ENCODE measurements at regions not wholly inside any gene's neighbourhood (a gene's known extent, or its start where the extent isn't known, plus 50 kb on each side); places are given as distances from the start of the nearest gene placed in this dataset.
"Not testable (repeated sequence)": the region's sequence is repeated elsewhere in the genome, so short reads cannot be mapped to it uniquely, and the experiment has no call there.

GRCh38 chr12:66751432-66752113 lies 72.7 kb upstream of the GRIP1 start:
- no peak overlapping the region for H3K4me3 Mint-ChIP-seq
- H3K27ac Mint-ChIP-seq = no peak overlapping the region
- H3K36me3 Mint-ChIP-seq = no peaks in the 10 kb centered on the region
- no peaks in the 10 kb centered on the region for H3K9me3 Mint-ChIP-seq
- H3K27me3 Mint-ChIP-seq (ENCODE audit: low read depth in 3 of 3) = peaks cover 0 to 11% (median 5%) of the 10 kb centered on the region in 3 donors
- DNase-seq = no peak
- peaks cover 6 to 10% of the 10 kb centered on the region in 2 donors for H3K4me1 Mint-ChIP-seq

DNA sequence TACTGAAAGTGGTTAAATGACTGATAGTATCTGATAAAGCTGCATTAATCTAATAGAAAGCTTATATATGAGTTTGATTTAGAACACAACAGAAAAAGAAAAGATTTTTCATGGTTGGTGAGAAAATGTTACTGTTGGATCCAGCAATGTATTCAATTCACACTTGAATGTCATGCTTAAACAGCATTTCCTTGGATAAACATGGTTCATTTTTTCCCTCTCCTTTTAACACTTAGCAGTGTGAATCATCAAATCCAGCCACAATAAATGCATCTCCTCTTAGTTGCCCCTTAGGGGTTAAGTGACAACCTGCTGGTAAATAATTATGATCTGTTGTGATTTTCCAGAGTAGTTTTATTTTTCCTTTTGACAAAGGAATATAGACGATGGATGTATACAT lies 74.9 kb upstream of the GRIP1 start:
- Mint-ChIP-seq H3K27me3 (ENCODE audit: low read depth in 3 of 3) (peaks cover 0 to 8% (median 3%) of the 10 kb centered on the region in 3 donors), H3K9me3 (no peaks in the 10 kb centered on the region), H3K36me3 (no peaks in the 10 kb centered on the region), H3K27ac (no peak overlapping the region), H3K4me1 (peaks cover 9 to 18% of the 10 kb centered on the region in 2 donors), H3K4me3 (no peak overlapping the region)
- no peak for DNase-seq

DNA sequence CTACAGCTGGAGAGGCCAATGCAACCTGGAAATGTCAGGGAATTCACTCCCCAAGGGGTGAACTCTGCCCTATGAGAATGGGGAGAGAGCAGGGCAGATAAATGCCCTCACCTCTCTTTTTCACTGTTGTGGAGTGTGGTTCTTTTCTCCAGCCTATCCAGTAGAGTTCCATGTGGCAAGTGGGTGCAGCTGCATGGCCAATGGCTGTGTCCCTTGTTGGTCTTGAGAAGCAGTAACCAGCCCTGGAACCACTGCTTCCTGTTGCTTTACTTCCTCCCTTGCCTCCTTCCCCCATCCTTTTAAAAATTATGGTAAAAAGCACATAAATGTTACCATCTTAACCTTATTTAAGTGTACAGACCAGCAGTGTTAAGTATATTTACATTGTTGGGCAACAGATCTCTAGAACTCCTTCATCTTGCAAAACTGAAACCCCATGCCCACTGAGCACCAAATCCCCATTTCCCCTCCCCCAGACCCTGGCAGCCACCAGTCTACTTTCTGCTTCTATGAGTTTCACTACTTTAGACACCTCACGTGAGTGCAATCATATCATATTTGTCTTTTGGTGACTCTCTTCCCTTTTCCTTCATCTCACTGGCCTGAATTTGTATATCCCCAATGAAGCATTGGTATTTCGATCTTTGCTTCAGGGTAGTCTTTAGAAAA lies 77.0 kb upstream of the GRIP1 start:
- Mint-ChIP-seq H3K27me3 (ENCODE audit: low read depth in 3 of 3) (peaks cover 3 to 6% (median 4%) of the 10 kb centered on the region in 3 donors), H3K4me1 (peaks cover 9 to 18% of the 10 kb centered on the region in 2 donors), H3K36me3 (peaks cover 0 to 4% (median 0%) of the 10 kb centered on the region in 3 donors), H3K27ac (no peak overlapping the region), H3K9me3 (no peaks in the 10 kb centered on the region), H3K4me3 (no peak overlapping the region)
- DNase-seq = no peak

DNA sequence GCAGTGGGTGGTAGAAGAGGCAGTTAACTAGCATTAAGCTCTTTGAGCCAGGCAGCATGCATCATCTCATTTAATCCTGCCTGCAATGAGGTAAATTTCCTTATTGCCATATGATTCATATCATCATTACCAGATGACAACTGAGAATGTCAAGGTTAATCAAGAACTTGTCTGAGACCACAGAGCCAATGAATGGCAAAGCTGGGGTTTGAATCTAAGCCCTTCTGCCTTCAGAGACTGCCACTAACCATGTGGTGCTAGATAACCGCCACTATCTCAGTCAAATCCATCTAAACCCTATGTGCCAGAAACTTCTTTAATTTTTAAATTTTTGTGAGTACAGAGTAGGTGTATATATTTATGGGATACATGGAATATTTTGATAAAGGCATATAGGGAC lies 77.8 kb upstream of the GRIP1 start:
- H3K27me3 Mint-ChIP-seq (ENCODE audit: low read depth in 3 of 3) = peaks cover 2 to 12% (median 4%) of the 10 kb centered on the region in 3 donors
- peaks cover 0 to 9% (median 0%) of the 10 kb centered on the region in 3 donors for H3K36me3 Mint-ChIP-seq
- no peak overlapping the region for H3K4me3 Mint-ChIP-seq
- no peak overlapping the region for H3K27ac Mint-ChIP-seq
- no peaks in the 10 kb centered on the region for H3K9me3 Mint-ChIP-seq
- H3K4me1 Mint-ChIP-seq = peaks cover 9 to 18% of the 10 kb centered on the region in 2 donors
- DNase-seq = no peak

- H3K4me1 Mint-ChIP-seq = peaks cover 12 to 27% of the 10 kb centered on the region in 2 donors
- not testable (repeated sequence) for H3K36me3 Mint-ChIP-seq; H3K9me3 Mint-ChIP-seq; DNase-seq; H3K27me3 Mint-ChIP-seq (ENCODE audit: low read depth in 3 of 3); H3K27ac Mint-ChIP-seq; H3K4me3 Mint-ChIP-seq
Measured at GRCh38 chr12:66760122-66760521, 81.2 kb upstream of the GRIP1 start.

DNA sequence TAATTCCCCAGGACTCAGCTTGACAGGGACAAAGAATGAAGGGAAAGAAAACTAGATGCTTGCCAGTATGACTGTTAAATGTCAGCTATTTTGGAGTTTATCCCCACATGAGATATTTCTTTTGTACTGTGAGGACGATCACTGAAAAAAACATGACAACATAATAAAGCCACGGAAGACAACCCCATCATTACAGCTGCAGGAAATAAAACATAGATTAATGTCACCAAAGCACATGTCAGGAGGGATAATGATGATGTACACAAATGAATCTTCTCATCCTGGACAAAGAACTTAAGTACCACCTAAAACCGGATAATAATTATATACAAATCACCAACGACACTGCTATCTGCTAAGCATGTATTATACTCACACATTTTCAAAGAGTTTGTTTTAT lies 84.6 kb upstream of the GRIP1 start:
- Mint-ChIP-seq H3K4me3 (no peak overlapping the region), H3K4me1 (peaks cover 28 to 39% of the 10 kb centered on the region in 2 donors), H3K9me3 (no peaks in the 10 kb centered on the region), H3K27ac (no peak overlapping the region), H3K36me3 (peaks cover 0 to 9% (median 0%) of the 10 kb centered on the region in 3 donors), H3K27me3 (ENCODE audit: low read depth in 3 of 3) (peaks cover 0 to 11% (median 10%) of the 10 kb centered on the region in 3 donors)
- DNase-seq = no peak

DNA sequence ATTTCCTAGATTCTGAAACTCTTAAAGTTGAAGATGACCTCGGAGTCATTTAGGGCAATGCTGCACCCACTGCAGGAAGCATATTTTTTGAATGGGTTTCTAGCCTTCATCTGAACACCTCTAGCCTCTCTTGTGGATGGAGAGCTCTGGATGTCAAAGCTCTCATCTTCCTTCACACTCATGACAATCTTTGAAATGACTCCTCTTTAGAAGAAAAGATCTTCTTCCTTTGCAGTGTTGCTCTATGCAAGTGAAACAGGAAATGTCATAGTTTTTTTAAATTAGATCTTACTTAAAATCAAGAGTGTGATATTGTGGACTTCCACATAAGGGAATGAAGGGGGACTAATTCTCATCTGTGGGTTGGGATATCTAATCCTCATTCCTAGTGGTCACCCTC lies 86.3 kb upstream of the GRIP1 start:
- Mint-ChIP-seq H3K4me3 (peak overlapping the region in 2 of 5 donors; percentile 2 to 6), H3K27ac (peak overlapping the region in 2 of 6 donors; percentile 19 to 46)

GRCh38 chr12:66767536-66767935 lies 88.7 kb upstream of the GRIP1 start:
- H3K27ac Mint-ChIP-seq = no peak overlapping the region
- no peak overlapping the region for H3K4me3 Mint-ChIP-seq

More for the DNA sequence above, 86.3 kb upstream of the GRIP1 start:
- H3K36me3 Mint-ChIP-seq = peaks cover 0 to 6% (median 0%) of the 10 kb centered on the region in 3 donors
- no peaks in the 10 kb centered on the region for H3K9me3 Mint-ChIP-seq
- H3K4me1 Mint-ChIP-seq = peaks cover 30 to 40% of the 10 kb centered on the region in 2 donors
- peaks cover 0 to 13% (median 13%) of the 10 kb centered on the region in 3 donors for H3K27me3 Mint-ChIP-seq (ENCODE audit: low read depth in 3 of 3)
- no peak for DNase-seq

GRCh38 chr12:66768293-66768692 lies 89.4 kb upstream of the GRIP1 start:
- Mint-ChIP-seq H3K36me3 (no peaks in the 10 kb centered on the region), H3K27ac (no peak overlapping the region), H3K27me3 (ENCODE audit: low read depth in 3 of 3) (peaks cover 2 to 16% (median 8%) of the 10 kb centered on the region in 3 donors), H3K9me3 (no peaks in the 10 kb centered on the region), H3K4me3 (no peak overlapping the region), H3K4me1 (peaks cover 30 to 40% of the 10 kb centered on the region in 2 donors)
- DNase-seq = no peak

More at GRCh38 chr12:66767536-66767935, 88.7 kb upstream of the GRIP1 start:
- Mint-ChIP-seq H3K9me3 (no peaks in the 10 kb centered on the region), H3K4me1 (peaks cover 30 to 40% of the 10 kb centered on the region in 2 donors), H3K27me3 (ENCODE audit: low read depth in 3 of 3) (peaks cover 2 to 16% (median 8%) of the 10 kb centered on the region in 3 donors), H3K36me3 (no peaks in the 10 kb centered on the region)
- no peak for DNase-seq

GRCh38 chr12:66774929-66775328 lies 96.1 kb upstream of the GRIP1 start:
- H3K4me1 Mint-ChIP-seq = peaks cover 50 to 60% of the 10 kb centered on the region in 2 donors
- H3K4me3 Mint-ChIP-seq = peak overlapping the region in 1 of 5 donors; percentile 14
- no peak for DNase-seq
- H3K36me3 Mint-ChIP-seq = peaks cover 0 to 5% (median 4%) of the 10 kb centered on the region in 3 donors
- no peaks in the 10 kb centered on the region for H3K9me3 Mint-ChIP-seq
- H3K27ac Mint-ChIP-seq = peak overlapping the region in 3 of 6 donors; percentile 26 to 43 (median 37)
- H3K27me3 Mint-ChIP-seq (ENCODE audit: low read depth in 3 of 3) = peaks cover 2 to 13% (median 4%) of the 10 kb centered on the region in 3 donors

DNA sequence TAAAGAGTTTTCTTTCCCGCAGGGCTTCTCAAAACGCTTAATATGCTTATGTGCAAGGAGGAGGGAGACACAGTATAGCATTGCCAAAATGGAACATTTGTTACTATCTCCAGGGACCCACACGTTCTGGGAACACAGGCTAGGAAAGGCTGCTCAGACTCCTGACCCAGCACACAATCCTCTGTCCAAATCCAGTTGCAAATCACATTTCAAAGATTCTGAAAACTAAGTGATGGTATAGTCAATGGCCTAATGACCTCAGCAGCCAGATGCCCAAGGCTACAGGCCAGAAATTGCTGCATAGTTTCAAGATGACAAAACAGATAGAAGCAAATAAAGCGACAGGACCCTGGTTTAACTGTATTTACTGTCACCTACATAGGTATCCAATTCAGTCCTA lies 97.0 kb upstream of the GRIP1 start:
- H3K4me1 Mint-ChIP-seq = peaks cover 50 to 61% of the 10 kb centered on the region in 2 donors
- peaks cover 0 to 5% (median 4%) of the 10 kb centered on the region in 3 donors for H3K36me3 Mint-ChIP-seq
- H3K27me3 Mint-ChIP-seq (ENCODE audit: low read depth in 3 of 3) = peaks cover 4 to 12% (median 6%) of the 10 kb centered on the region in 3 donors
- H3K9me3 Mint-ChIP-seq = no peaks in the 10 kb centered on the region
- DNase-seq = no peak
- H3K27ac Mint-ChIP-seq = peak overlapping the region in 4 of 6 donors; percentile 32 to 88 (median 55)
- peak overlapping the region in 2 of 5 donors; percentile 4 to 19 for H3K4me3 Mint-ChIP-seq

GRCh38 chr12:66776974-66777373 lies 98.1 kb upstream of the GRIP1 start:
- H3K4me3 Mint-ChIP-seq = peak overlapping the region; percentile 64 to 81 (median 75)

DNA sequence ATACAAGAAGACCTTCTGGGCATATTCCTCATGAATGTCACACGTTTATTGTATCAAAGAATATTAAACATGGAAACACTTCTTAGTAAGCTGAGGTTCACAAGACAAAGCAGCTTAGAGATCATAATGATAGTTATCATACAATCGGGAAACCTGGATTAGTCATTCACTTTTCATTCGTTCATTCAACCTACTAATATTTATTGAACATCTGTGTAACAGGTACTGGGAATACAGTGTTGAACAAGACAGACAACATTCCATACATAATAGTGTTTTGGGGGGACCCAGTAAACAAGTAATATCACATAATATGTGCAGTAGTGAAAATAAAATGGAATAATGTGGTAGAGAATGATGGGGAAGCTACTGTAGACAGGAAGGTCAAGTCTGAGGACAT lies 100.6 kb upstream of the GRIP1 start:
- DNase-seq = no peak
- H3K27me3 Mint-ChIP-seq (ENCODE audit: low read depth in 3 of 3) = peaks cover 4 to 10% (median 8%) of the 10 kb centered on the region in 3 donors
- peaks cover 47 to 69% of the 10 kb centered on the region in 2 donors for H3K4me1 Mint-ChIP-seq
- no peaks in the 10 kb centered on the region for H3K9me3 Mint-ChIP-seq
- peaks cover 0 to 4% (median 0%) of the 10 kb centered on the region in 3 donors for H3K36me3 Mint-ChIP-seq
- no peak overlapping the region for H3K27ac Mint-ChIP-seq
- no peak overlapping the region for H3K4me3 Mint-ChIP-seq

More at GRCh38 chr12:66776974-66777373, 98.1 kb upstream of the GRIP1 start:
- Mint-ChIP-seq H3K27me3 (ENCODE audit: low read depth in 3 of 3) (peaks cover 4 to 11% (median 11%) of the 10 kb centered on the region in 3 donors), H3K9me3 (no peaks in the 10 kb centered on the region), H3K4me1 (peaks cover 51 to 66% of the 10 kb centered on the region in 2 donors), H3K27ac (peak overlapping the region; percentile 24 to 92 (median 90)), H3K36me3 (peaks cover 0 to 5% (median 4%) of the 10 kb centered on the region in 3 donors)
- peak; percentile 80 to 86 (median 85) for DNase-seq
